IPS-18c (cell line): ENCODE measurements at regions not wholly inside any gene's neighbourhood (a gene's known extent, or its start where the extent isn't known, plus 50 kb on each side); places are given as distances from the start of the nearest gene placed in this dataset.

Source experiments
- H3K4me3 ChIP-seq: 2 replicates; pipeline ENCODE4 v1.7.0; 2013; ENCODE audit warnings: low read depth, mild to moderate bottlenecking, low read length, moderate library complexity; ENCODE audit not compliant: insufficient read depth
- H3K9me3 ChIP-seq: one replicate; pipeline ENCODE4 v1.6.1; 2013; ENCODE audit warnings: mild to moderate bottlenecking, low read length, moderate library complexity; ENCODE audit not compliant: control insufficient read depth, insufficient read depth

DNA sequence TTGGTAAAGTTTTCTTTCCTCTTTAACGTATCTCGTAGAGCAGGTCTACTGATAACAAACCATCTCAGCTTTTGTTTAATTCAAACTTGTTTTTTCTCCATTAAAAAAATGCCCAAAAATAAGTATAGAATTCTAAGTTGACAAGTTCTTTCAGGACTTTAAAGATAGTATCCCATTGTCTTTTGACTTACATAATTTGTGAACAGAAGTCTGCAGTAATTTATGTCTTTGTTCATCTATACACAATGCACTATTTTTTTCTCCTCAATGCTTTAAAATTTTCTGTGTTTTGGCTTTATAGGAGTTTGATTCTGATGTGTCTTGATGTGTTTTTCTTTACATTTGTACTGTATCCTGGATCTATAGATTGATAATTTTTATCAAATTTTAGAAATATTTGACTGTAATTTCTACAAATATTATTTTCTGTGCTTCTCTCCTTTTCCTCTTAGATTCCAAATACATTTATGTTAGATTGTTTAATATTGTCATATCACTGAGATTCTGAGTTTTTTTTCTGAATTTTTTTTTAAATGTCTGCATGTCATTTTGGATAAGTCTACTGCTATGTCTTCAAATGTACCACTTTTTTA is 143.3 kb downstream of the FTCDNL1 start:
- Histone ChIP-seq H3K4me3 (no peak overlapping the region), H3K9me3 (no peaks in the 10 kb centered on the region)

DNA sequence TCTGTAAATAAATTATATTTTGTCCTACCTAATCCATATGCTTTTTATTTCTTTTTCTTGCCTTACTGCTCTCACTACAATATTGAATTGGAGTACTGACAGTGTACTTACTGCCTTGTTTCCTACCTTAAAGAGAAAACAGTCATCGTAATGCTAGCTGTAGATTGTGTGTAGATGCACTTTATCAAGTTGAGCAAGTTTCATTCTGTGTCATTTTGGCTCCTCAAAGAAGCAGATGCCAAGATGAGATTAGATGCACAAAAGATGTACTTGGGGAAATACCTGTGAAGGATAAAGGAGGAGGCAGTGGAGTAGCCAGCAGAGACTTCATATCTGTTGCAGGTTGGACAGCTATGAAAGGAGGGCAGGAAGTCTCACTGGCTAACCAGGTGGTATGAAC is 145.5 kb downstream of the FTCDNL1 start:
- Histone ChIP-seq H3K9me3 (no peaks in the 10 kb centered on the region), H3K4me3 (no peak overlapping the region)

DNA sequence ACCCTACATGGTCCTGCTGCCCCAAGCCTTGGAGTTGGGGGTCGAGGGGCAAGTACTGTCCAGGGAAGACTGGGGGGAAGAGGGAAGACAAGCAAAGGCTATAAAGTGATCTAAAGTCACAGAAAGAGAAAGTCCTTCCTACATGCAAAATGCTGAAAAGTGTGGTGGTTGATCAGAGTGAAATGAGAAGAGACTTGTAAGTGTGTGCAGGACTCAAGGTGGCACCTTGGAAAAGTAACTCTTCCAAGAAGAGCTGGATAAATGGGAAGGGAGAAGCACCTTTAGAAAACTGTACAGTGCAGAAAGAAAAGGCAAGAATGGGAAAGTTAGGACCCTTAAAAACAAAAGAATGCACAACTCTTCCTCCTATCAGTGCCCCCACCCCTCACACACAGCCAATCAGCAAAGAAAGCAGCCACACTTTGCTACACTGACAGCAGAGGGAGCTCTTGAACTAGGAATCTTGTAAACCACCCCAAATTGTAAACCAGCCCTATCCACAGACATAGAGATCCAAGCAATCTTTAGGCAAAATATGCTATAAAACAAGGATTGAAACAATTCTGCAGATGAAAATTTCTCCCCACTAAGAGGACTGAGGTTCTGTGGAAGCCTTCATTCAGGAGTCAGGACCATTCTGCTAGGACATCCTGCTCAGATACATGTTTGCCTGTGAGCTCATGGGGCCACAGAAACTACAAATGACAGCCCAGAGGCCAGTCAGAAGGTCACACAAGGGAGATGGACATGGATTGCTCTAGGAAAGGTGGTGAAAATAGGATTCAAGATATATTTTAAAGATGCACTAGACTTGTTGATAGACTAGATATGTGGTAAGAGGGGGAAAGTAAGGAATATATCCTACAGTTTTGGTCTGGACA is 146.4 kb downstream of the FTCDNL1 start:
- Histone ChIP-seq H3K4me3 (no peak overlapping the region), H3K9me3 (no peaks in the 10 kb centered on the region)

DNA sequence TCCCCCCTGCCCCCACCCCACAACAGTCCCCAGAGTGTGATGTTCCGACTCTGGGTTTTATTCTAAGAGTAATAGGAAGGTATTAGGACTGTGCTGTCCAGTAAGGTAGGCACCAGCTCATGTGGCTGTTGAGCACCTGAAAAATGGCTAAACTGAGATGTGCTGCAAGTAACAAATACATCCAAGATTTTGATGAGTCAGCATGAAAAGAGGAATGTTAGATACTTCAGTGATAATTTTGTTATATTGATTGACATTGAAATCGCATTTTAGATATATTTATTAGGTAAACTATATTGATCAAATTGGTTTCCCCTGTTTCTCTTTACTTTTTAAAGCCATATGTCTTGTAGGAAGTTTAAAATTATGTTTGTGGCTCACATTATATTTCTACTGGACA is 147.8 kb downstream of the FTCDNL1 start:
- no peak overlapping the region for H3K4me3 ChIP-seq
- H3K9me3 ChIP-seq, result no peaks in the 10 kb centered on the region

DNA sequence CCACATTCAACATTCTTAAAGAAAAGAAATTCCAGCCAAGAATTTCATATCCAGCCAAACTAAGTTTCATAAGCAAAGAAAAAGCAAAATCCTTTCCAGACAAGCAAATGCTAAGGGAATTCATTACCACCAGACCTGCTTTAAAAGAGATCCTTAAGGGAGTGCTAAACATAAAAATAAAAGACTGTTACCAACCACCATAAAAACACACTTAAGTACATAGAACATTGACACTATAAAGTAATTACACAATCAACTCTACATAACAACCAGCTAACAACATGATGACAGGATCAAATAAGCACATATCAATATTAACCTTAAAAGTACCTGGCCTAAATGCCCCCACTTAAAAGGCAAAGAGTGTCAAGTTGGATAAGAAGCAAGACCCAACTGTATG is 153.5 kb downstream of the FTCDNL1 start:
- Histone ChIP-seq H3K4me3 (no peak overlapping the region), H3K9me3 (peaks cover 2% of the 10 kb centered on the region)

DNA sequence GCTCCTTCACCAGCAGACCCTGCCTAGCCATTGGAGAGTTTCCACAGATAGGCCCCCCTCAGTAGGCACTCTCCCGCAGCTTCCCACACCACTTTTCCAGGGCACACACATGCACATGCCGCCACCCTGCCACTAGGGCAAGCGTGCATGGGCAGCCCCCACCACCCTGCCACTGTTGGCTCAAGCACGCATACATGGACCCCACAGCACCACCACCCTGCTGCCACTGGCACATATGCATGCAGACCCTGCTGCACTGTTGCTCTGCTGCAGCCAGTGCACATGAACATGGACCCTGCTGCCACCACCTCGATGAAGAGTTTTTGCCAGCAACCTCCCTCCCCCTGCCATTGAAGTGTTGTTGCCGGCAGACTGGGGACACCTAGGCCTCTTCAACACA is 154.9 kb downstream of the FTCDNL1 start:
- Histone ChIP-seq H3K9me3 (peaks cover 2% of the 10 kb centered on the region), H3K4me3 (no peak overlapping the region)

DNA sequence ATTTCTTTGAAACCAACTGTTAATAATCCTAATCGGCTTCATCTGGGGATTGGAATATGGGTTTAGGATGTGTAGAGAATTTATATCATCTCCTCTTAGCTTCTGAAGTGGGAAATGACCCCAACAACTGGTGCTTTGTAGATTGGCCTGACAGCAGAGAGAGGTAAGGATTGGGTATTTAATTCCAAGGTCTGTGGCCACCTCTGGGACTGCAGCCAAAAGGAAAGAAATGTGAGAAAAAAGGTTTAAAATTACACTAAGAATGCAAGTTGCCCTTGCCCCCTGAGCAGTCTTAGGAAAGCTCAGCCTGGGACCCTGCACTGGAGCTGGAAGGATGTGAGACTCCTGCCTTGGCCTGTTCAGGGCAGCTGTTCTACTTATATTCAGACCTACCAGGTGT is 157.1 kb downstream of the FTCDNL1 start:
- H3K4me3 ChIP-seq, result no peak overlapping the region
- H3K9me3 ChIP-seq, result peaks cover 2% of the 10 kb centered on the region

DNA sequence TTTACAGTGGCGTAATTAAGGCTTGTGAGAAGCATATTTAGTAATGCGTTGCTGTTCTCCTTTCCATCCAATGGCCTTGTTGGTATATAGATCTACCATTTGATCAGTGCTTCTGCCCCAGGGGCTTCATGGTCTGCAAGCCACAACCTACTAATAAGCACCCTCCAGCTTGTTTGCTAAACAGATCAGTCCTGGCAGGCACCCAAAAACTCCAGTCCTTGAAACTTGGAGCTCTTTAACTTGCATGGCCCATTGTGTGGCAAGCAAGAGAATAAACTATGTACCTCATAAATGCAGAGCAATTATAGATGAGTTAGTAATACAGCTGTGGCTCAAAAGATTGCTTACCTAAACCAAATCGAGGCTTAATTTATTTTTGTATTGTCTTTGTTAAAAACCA is 158.5 kb downstream of the FTCDNL1 start:
- Histone ChIP-seq H3K4me3 (no peak overlapping the region), H3K9me3 (peaks cover 2% of the 10 kb centered on the region)

DNA sequence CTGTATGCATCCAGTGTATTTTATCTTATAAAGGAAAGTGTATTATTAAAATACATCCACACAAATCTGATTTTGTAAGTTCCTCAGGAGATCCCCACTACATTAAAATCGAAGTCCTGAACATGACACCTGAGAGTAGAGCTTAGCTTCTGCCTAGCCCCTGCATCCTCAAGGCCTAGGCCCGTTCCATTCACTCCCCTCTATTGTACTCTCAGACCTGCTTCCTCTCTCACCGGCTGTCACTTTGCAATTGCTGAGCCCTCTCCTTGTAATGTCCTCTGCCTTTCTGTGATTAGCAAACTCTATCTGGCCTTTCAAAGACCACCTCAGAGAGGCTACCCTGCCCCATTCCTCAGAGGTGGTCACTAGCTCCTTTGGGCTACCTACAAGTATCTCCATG is 160.8 kb downstream of the FTCDNL1 start:
- Histone ChIP-seq H3K9me3 (no peaks in the 10 kb centered on the region), H3K4me3 (no peak overlapping the region)

DNA sequence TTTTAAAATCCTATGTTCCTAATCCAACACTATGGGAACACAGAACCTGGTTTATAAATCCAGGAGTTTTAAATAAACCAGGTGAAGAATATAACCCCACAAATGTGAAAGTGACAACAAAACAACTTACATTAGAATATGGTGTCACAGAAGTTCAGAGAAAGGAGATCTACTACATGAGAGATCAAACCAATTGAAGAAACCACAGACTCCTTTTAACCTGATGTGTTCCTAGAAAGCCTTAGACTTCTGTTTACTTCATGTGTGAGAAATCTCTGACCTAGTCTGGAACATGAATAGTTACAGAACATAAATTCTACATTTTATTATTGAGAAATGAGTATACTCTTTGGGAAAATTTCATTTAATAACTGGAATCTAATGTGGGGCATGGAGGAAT is 165.3 kb downstream of the FTCDNL1 start:
- no peak overlapping the region for H3K4me3 ChIP-seq

DNA sequence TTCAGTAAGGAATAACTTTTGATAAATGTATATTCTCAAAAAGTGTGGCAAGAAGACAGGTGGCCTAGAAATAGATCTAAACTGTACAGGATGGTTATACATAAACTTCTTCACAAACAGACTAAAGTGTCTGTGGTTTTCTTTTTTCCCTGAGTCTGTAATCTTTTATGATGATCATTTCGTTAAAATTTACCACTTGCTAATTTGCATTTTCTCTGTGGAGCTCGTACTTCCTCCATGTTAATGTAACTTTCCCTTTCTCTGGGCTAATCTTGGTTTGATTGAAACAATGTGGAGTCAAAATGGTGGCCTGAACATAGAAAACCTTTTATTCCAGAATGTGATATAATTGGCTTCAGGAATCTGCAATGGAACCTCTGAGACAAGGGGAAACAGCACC is 166.2 kb downstream of the FTCDNL1 start:
- H3K9me3 ChIP-seq, result no peaks in the 10 kb centered on the region
- no peak overlapping the region for H3K4me3 ChIP-seq

More for the DNA sequence above, 165.3 kb downstream of the FTCDNL1 start:
- H3K9me3 ChIP-seq, result no peaks in the 10 kb centered on the region

DNA sequence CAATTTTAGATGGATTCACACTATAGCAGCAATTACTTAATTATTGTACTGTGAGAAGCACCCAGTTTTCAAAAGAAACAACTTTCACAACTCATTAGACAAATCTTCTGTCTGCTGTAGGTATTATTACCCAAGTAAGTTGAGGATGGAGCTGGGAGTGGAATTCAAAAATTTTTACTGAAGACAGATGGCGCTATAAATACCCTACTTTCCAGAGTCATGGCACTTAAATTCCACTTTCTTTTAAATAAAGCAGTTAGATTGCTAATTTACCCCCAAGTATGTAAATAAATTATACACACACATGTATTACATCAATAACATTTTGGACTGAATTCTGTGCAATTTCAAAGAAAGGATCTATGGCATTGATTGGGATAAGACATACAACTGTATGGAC is 166.8 kb downstream of the FTCDNL1 start:
- Histone ChIP-seq H3K4me3 (no peak overlapping the region), H3K9me3 (no peaks in the 10 kb centered on the region)

DNA sequence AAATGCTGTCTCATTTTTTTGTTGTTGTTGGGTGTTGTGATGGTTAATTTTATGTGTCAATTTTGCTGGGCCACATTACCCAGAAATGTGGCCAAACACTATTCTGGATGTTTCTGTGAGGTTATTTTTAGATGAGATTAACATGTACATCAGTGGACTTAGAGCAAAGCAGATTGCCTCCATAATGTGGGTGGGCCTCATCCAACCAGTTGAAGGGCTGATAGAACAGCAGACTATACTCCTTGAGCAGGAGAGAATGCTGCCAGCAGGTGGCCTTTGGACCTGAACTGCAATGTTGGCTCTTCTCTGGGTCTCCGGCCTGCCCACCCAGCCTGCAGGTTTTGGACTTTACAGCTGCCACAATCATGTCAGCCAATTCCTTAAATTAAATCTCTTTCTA is 169.0 kb downstream of the FTCDNL1 start:
- H3K4me3 ChIP-seq, result no peak overlapping the region
- no peaks in the 10 kb centered on the region for H3K9me3 ChIP-seq

DNA sequence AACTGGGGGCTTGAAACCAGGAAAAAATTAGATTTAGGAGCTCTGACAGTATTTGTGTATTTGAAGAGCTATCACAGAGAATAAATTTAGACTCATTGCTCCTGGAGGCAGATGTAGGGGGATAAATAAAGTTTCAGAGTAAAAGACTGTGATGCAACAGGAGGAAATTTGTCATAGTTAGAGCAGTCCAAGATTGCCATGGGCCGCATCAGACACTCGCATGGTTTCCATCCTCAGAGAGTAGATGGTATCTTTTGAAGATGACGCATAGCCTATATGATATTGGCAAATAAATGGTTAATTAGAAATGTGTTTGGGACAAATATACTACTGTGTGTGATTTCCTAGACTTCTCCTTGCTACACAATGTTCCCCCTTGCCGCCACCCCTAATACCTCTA is 170.5 kb downstream of the FTCDNL1 start:
- no peaks in the 10 kb centered on the region for H3K9me3 ChIP-seq
- H3K4me3 ChIP-seq, result no peak overlapping the region

DNA sequence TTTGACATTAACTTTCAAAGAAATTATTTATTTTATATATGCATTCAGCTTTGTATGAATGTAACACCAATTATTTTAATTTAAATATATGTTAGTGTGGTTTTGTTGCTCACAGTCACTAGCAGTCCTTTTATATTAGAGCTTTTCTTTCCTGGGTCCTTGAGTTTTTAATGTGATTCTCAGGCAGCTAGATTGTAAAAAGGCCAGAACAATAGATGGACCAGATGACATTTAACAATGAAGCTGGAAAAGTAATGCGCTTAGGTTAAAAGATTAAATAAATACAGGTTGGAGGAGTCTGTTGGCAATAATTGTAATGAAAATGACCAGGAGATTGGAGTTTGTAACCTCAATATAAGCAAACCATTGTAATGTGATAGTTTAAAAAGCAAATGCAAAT is 171.1 kb downstream of the FTCDNL1 start:
- Histone ChIP-seq H3K4me3 (no peak overlapping the region), H3K9me3 (no peaks in the 10 kb centered on the region)

DNA sequence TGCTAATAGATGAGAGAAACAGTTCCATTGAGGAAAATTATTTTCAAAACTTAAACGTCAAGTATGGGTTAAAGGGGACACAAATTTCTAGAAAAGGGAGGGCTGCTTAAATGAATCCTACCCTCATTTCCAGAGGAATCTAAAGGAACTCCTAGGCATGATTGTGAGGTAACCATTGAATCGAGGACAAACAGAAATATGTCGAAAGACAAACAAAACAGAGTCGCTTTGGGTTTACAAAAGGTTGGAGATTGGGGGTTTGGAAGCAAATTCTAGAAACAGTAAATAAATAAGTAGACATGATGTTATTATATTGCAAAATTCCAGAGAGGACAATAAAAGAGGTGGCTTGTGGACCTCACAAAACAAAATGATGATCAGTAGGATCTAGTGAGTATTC is 173.1 kb downstream of the FTCDNL1 start:
- H3K9me3 ChIP-seq, result no peaks in the 10 kb centered on the region
- no peak overlapping the region for H3K4me3 ChIP-seq

DNA sequence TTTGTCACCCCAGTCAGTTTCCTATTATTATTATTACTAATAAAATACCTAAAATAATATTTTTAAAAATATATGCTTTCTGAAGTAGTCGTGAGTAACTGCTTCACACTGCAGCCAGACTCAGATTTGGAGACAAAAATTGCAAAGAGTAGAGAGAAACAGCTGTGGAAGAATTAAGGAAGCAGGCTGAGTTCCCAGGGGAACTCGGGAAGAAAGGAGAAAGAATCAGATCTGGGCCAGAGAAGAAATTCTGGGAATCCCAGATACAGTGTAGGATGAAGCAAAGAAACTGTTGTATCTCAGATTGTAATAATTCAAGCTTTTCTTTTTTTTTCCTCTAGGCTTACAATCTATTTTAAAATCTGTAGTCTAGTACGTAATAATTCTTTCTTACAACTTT is 182.3 kb downstream of the FTCDNL1 start:
- Histone ChIP-seq H3K4me3 (no peak overlapping the region), H3K9me3 (no peaks in the 10 kb centered on the region)

DNA sequence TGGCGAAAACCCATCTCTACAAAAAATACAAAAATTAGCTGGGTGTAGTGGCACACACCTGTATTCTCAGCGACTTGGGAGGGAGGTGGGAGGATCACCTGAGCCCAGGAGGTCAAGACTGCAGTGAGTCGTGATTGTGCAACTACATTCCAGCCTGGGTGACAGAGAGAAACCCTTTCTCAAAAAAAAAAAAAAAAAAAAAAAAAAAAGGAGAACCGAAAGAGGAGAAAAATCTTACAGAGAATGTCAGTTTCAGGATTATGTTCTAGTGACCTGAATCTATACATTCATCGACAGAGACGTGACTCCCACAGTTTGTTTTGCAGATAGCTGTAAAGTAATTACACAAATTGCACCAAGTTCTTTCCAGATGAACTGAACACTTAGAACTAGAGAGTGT is 187.8 kb downstream of the FTCDNL1 start:
- Histone ChIP-seq H3K4me3 (no peak overlapping the region), H3K9me3 (no peaks in the 10 kb centered on the region)

DNA sequence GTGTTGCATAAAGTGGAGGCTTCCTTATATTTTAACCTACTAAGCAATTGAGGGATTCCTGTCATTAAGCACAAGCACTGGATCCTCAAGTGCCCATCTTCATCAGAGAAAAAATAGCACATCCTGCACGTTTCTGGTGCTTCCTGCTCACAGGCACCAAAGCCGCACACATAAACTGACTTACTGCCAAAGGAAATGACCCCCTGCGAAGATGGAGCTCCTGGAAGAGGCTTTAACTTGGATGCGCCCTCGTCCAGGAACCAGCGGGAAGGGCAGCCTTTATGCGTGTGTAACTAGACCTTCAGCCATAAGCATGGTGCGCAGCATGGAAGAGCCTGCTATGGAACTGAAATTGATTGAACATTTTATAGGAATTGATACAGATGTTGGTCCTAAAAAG is 188.7 kb downstream of the FTCDNL1 start:
- no peak overlapping the region for H3K4me3 ChIP-seq
- no peaks in the 10 kb centered on the region for H3K9me3 ChIP-seq
